ES-I3 (cell line): ENCODE measurements at regions not wholly inside any gene's neighbourhood (a gene's known extent, or its start where the extent isn't known, plus 50 kb on each side); places are given as distances from the start of the nearest gene placed in this dataset.
A peak's percentile ranks its signal among the peaks of the same experiment; 100 is the strongest.
"Not testable (repeated sequence)": the region's sequence is repeated elsewhere in the genome, so short reads cannot be mapped to it uniquely, and the experiment has no call there.

Experiments used
- H3K36me3 ChIP-seq: 2 replicates; pipeline ENCODE4 v1.6.1; 2013; ENCODE audit warnings: mild to moderate bottlenecking, low read length, control low read depth, moderate library complexity; ENCODE audit not compliant: insufficient read depth
- H3K4me1 ChIP-seq: 2 replicates; pipeline ENCODE4 v1.6.1; 2013; ENCODE audit warnings: mild to moderate bottlenecking, control low read depth, low read length; ENCODE audit not compliant: insufficient read depth
- H3K9ac ChIP-seq: 2 replicates; pipeline ENCODE4 v1.6.1; 2013; ENCODE audit warnings: low read depth, mild to moderate bottlenecking, low read length, moderate library complexity
- H3K9me3 ChIP-seq: 2 replicates; pipeline ENCODE4 v1.6.1; 2013; ENCODE audit warnings: mild to moderate bottlenecking, low read length, moderate library complexity; ENCODE audit not compliant: control insufficient read depth, insufficient read depth

DNA sequence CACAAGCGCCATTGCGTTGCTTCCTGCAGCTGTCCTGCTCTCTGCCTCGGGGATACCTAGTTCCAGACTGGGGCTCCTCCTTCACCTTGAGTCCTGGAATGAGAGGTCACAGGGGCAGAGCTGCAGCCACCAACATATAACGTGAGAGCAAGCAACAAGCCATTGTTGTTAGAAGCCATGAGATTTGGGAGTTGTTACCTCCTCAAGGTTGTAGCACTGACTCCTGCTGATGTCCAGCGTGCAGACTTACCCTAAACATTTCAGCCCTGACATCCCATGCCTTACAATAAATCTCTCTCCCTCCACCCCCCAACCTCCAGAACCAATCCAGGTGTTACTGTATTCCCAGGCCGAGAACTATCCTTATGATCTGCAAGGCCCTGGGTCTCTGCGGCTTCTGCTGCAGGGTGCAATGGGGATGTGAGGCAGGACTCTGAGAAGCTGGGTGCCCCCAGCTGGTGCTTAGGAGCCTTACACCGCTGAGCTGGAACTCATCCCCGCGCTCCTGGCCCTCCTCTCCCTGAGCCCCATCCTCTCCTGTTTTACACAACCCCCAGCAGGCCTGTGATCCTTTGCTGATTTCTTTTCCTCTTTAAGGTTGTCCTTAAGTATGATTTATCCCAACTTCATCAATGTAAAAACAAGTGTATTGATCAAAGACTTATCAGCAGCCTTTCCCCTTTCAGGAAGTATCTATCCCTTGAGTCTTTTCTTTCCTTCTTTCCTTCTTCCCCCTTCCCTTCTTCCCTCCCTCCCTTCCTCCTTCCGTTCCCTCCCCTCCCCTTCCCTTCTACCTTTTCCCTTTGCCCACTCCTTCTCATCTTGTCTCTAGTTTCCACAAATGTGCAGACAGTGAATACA is 84.2 kb upstream of the ABHD2 start:
- Histone ChIP-seq H3K9me3 (no peaks in the 10 kb centered on the region), H3K36me3 (no peaks in the 10 kb centered on the region), H3K9ac (no peak overlapping the region), H3K4me1 (peaks cover 12% of the 10 kb centered on the region)

GRCh38 chr15:89004726-89005030 is 83.6 kb upstream of the ABHD2 start:
- Histone ChIP-seq H3K4me1 (peaks cover 12% of the 10 kb centered on the region), H3K36me3 (no peaks in the 10 kb centered on the region), H3K9me3 (no peaks in the 10 kb centered on the region), H3K9ac (no peak overlapping the region)

DNA sequence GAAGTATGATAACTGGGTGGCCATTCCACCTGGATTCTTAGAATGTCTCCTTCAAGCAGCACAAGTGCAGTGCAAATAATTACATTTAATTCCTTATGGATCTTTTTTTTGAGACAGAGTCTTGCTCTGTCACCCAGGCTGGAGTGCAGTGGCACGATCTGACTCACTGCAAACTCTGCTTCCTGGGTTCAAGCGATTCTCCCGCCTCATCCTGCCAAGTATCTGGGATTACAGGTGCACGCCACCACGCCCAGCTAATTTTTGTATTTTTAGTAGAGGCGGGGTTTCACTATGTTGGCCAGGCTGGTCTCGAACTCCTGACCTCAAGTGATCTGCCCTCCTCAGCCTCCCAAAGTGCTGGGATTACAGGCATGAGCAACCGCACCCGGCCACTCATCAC is 80.7 kb upstream of the ABHD2 start:
- H3K36me3 ChIP-seq, H3K4me1 ChIP-seq, H3K9ac ChIP-seq, H3K9me3 ChIP-seq: not testable (repeated sequence)

GRCh38 chr15:89007989-89008388 is 80.3 kb upstream of the ABHD2 start:
- H3K9ac ChIP-seq, result no peak overlapping the region
- no peaks in the 10 kb centered on the region for H3K9me3 ChIP-seq
- no peaks in the 10 kb centered on the region for H3K36me3 ChIP-seq
- H3K4me1 ChIP-seq, result peaks cover 5% of the 10 kb centered on the region

DNA sequence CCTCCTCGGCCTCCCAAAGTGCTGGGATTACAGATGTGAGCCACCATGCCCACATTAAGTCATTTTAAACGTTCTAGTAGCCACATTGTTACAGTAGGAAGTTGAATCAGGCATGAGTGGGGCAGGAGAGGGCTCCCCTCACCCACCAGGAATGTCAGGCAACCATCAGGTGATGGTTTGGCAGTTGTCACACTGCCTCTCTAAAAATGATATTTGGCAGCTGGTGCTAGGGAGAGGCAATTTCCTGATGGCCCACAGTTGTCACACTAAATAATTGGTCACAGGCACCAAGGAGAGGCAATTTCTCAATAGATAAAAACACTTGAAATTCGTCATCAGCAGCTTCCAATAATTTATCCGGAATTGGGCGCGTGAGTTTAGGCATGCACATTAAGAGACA is 79.2 kb upstream of the ABHD2 start:
- Histone ChIP-seq H3K36me3 (no peaks in the 10 kb centered on the region), H3K9me3 (no peaks in the 10 kb centered on the region), H3K9ac (no peak overlapping the region), H3K4me1 (no peaks in the 10 kb centered on the region)

- Histone ChIP-seq H3K36me3 (no peaks in the 10 kb centered on the region), H3K9ac (no peak overlapping the region), H3K9me3 (no peaks in the 10 kb centered on the region; the same call in 1 of the 2 replicates), H3K4me1 (peaks cover 7% of the 10 kb centered on the region; the same call in 1 of the 2 replicates)
These were observed 72.7 kb upstream of the ABHD2 start for GRCh38 chr15:89015412-89016097.

DNA sequence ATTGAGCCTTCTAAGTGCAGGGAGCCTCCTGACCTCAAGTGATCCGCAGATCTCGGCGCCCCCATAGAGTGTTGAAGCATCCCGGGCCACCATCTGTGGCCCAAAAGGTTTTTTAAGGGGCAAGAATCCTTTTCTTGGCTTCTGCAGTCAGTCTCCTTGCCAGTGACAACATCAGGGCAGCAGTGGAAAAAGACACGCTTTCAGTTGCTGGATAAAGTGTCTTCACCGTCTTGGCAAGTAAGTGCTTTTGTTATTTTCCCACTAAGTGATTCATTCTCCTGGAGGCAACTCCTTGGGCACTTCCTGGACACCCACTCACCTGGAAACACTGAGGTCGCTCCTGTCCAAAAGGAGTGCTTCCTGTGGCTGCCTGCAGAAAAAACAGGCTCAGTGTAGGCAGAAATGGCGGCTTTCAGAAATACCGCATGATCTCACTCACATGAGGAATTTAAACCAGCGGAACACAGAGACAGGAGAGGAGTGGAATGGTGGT is 71.7 kb upstream of the ABHD2 start:
- Histone ChIP-seq H3K9me3 (no peaks in the 10 kb centered on the region; the same call in 1 of the 2 replicates), H3K36me3 (no peaks in the 10 kb centered on the region), H3K9ac (no peak overlapping the region), H3K4me1 (peaks cover 7% of the 10 kb centered on the region; the same call in 1 of the 2 replicates)

GRCh38 chr15:89017370-89018066 is 70.7 kb upstream of the ABHD2 start:
- Histone ChIP-seq H3K9ac (peak overlapping the region; percentile 14; the same call in 1 of the 2 replicates), H3K36me3 (no peaks in the 10 kb centered on the region), H3K4me1 (peaks cover 7% of the 10 kb centered on the region; the same call in 1 of the 2 replicates), H3K9me3 (no peaks in the 10 kb centered on the region; the same call in 1 of the 2 replicates)

DNA sequence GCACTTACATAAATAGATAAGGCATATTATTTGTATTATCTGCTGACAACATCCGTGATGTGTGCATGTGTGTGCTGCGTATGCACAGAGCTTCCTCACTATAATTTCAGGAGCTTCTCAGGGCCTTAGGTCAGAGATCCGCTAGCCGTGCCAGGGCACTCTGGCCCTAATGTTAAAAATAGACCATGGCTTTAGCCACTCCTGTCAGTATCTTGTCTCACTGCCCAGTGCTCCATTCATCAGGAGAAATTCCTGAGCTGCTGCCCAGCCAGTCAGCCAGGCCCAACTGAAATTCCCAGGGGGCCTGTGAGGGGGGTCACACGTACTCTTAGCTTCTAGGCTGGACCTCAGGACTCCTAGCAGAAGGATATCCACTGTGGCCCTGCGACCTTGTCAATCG is 70.0 kb upstream of the ABHD2 start:
- Histone ChIP-seq H3K9ac (no peak overlapping the region), H3K36me3 (no peaks in the 10 kb centered on the region), H3K4me1 (peaks cover 7% of the 10 kb centered on the region; the same call in 1 of the 2 replicates)

DNA sequence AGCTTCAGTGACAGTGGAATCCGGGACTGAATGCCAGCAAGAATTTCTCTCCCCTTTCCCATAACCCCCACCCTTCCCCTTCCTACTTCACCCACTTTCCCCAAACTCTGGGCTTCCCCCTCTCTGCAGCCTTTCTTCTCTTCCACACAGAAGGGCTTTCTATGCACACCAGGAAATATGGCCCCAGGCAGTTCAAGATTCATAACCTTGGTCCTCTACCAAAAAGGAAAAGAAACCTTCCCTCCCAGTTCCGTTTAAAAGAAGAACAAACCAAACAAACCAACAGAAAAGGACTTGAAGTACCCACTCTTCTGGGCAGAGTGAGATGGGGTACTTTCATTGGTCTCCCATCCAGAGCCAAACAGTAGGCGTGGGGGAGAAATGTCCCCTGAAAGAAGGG is 68.8 kb upstream of the ABHD2 start:
- no peaks in the 10 kb centered on the region for H3K36me3 ChIP-seq
- H3K4me1 ChIP-seq, result peaks cover 7% of the 10 kb centered on the region; the same call in 1 of the 2 replicates
- H3K9ac ChIP-seq, result no peak overlapping the region
- no peaks in the 10 kb centered on the region; the same call in 1 of the 2 replicates for H3K9me3 ChIP-seq

More for the DNA sequence above, 70.0 kb upstream of the ABHD2 start:
- H3K9me3 ChIP-seq, result no peaks in the 10 kb centered on the region; the same call in 1 of the 2 replicates

DNA sequence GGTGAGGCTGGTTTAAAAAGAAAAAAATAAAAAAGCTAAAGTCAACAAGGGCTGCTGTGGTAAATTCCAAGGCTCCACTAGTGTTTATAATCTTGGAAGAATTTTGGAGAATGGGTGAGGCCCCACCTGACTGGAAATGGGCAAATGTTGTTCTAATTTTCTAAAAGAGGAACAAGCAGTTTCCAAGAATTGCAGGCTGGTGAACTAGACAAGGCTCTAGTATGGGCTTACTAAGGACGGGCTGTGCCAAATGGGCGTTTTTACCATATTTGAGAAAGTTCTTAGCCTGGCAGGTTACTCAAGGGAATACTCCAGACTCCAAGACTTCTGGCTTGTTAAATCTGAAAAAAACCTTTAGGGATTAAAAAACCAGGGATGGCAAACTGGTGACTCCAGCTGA is 67.0 kb upstream of the ABHD2 start:
- Histone ChIP-seq H3K4me1 (peaks cover 7% of the 10 kb centered on the region; the same call in 1 of the 2 replicates), H3K9me3 (no peaks in the 10 kb centered on the region), H3K9ac (no peak overlapping the region), H3K36me3 (no peaks in the 10 kb centered on the region)

DNA sequence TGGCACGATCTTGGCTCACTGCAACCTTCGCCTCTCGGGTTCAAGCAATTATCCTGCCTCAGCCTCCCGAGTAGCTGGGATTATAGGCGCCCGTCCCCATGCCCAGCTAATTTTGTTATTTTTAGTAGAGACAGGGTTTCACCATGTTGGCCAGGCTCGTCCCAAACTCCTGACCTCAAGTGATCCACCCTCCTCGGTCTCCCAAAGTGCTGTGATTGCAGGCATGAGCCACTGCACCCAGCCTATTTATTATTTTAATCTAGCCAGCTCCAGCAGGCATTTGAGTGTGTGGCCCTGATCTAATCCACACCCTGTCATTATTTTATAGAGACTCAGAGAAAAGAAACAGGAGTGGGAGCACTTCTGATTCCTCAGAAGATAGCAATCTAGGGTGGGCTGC is 66.4 kb upstream of the ABHD2 start:
- H3K4me1 ChIP-seq, H3K36me3 ChIP-seq, H3K9me3 ChIP-seq, H3K9ac ChIP-seq: not testable (repeated sequence)

DNA sequence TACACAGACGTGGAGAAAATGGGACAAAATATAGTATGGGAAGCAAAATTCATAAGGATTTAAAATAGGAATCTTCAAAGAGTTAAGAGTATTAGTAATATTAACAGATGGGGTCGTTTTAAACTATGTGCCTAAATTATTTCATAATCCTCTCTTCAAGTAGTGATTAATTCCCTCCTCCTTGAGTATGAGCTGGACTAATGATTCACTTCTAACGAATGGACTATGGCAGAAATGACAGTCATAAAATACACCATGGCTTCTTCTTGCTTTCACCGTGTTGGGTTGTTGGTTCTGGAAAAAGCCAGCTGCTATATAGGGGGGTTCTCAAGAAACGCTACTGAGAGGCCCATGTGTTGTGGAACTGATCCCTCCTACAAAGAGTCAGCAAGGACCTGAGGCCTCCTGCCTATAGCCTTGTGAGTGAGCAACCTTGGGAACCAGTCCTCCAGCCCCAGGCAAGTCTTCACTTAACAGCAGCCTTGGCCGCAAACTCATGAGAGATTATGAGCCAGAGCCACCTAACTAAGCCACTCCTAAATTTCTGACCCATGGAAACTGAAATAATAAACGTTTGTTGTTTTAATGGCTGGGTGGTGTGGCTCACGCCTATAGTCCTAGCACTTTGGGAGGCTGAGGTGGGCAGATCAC is 64.8 kb upstream of the ABHD2 start:
- Histone ChIP-seq H3K9me3 (no peaks in the 10 kb centered on the region), H3K4me1 (peaks cover 7% of the 10 kb centered on the region; the same call in 1 of the 2 replicates), H3K36me3 (no peaks in the 10 kb centered on the region), H3K9ac (no peak overlapping the region)

GRCh38 chr15:89024418-89024817 is 63.8 kb upstream of the ABHD2 start:
- Histone ChIP-seq H3K36me3 (no peaks in the 10 kb centered on the region), H3K9ac (no peak overlapping the region), H3K9me3 (no peaks in the 10 kb centered on the region), H3K4me1 (peaks cover 3% of the 10 kb centered on the region; the same call in 1 of the 2 replicates)
